SK-N-SH treated with all-trans-retinoic acid at 6 μM for 48 hours (cell line): ENCODE measurements at regions not wholly inside any gene's neighbourhood (a gene's known extent, or its start where the extent isn't known, plus 50 kb on each side); places are given as distances from the start of the nearest gene placed in this dataset.

Experiments used
- ZNF565 ChIP-seq: fragments of 450-650 bp; formaldehyde crosslinking; conservative IDR thresholded peaks from 2 replicates; pipeline ENCODE4 v1.5.0; 2020; ENCODE audit warnings: low read depth, mild to moderate bottlenecking, moderate library complexity
- TF ChIP-seq, protein P1 (sequence below): fragments of 250-450 bp; sonication (Bioruptor Pico); IDR thresholded peaks from 2 replicates; pipeline ENCODE4 v1.8.0; 2020; ENCODE audit warnings: mild to moderate bottlenecking, moderate library complexity, borderline replicate concordance

DNA sequence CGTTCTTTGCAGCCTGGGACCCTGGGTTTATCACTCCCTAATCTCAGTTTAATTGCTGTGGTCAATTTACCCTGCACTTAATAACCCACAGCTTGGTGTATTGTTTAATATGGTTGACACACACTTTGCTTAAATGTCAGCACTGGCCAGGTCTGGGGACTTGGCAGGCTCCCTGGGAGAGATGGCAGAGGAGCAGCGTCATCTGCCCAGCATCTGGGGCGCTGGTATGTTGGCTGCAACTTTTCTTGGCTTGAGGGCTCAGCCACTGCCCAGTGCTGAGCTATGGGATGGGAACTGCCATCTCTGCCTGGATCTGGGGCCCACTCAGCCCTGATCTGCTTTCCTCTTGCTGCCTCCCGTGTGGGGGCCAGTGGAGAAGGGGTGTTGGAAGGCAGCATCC, 115.7 kb upstream of the IRX3 start:
- TF ChIP-seq, protein P1, sequence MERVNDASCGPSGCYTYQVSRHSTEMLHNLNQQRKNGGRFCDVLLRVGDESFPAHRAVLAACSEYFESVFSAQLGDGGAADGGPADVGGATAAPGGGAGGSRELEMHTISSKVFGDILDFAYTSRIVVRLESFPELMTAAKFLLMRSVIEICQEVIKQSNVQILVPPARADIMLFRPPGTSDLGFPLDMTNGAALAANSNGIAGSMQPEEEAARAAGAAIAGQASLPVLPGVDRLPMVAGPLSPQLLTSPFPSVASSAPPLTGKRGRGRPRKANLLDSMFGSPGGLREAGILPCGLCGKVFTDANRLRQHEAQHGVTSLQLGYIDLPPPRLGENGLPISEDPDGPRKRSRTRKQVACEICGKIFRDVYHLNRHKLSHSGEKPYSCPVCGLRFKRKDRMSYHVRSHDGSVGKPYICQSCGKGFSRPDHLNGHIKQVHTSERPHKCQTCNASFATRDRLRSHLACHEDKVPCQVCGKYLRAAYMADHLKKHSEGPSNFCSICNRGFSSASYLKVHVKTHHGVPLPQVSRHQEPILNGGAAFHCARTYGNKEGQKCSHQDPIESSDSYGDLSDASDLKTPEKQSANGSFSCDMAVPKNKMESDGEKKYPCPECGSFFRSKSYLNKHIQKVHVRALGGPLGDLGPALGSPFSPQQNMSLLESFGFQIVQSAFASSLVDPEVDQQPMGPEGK (CRISPR knock-in tag), result no peak
- TF ChIP-seq ZNF565, result no peak
